Endodermal cell (in vitro differentiated cells): ENCODE measurements at regions not wholly inside any gene's neighbourhood (a gene's known extent, or its start where the extent isn't known, plus 50 kb on each side); places are given as distances from the start of the nearest gene placed in this dataset.
"Not testable (repeated sequence)": the region's sequence is repeated elsewhere in the genome, so short reads cannot be mapped to it uniquely, and the experiment has no call there.

Experiments
- DNase-seq: peaks from one replicate; pipeline ENCODE4 v3.0.0-alpha.2; 2017
- H3K27ac ChIP-seq: 2 replicates; pipeline ENCODE4 v1.5.1; 2013; ENCODE audit warnings: mild to moderate bottlenecking, low read depth, low read length, moderate library complexity
- H3K27me3 ChIP-seq: 2 replicates; pipeline ENCODE4 v1.6.1; 2013; ENCODE audit warnings: mild to moderate bottlenecking, low read length, moderate library complexity; ENCODE audit not compliant: insufficient read depth, control insufficient read depth, poor library complexity, severe bottlenecking
- H3K36me3 ChIP-seq: 2 replicates; pipeline ENCODE4 v1.7.0; 2013; ENCODE audit warnings: mild to moderate bottlenecking, low read length, moderate library complexity; ENCODE audit not compliant: control insufficient read depth, insufficient read depth
- H3K4me1 ChIP-seq: one replicate; pipeline ENCODE4 v1.7.0; 2013; ENCODE audit warnings: low read length; ENCODE audit not compliant: control insufficient read depth, insufficient read depth
- H3K4me3 ChIP-seq: 2 replicates; pipeline ENCODE4 v1.5.1; 2013; ENCODE audit warnings: mild to moderate bottlenecking, low read length, moderate library complexity
- H3K9ac ChIP-seq: 2 replicates; pipeline ENCODE4 v1.6.1; 2013; ENCODE audit warnings: mild to moderate bottlenecking, low read length, moderate library complexity; ENCODE audit not compliant: poor library complexity, severe bottlenecking; ENCODE audit errors: extremely low read depth
- H3K9me3 ChIP-seq: 2 replicates; pipeline ENCODE4 v1.6.1; 2013; ENCODE audit warnings: mild to moderate bottlenecking, low read length, moderate library complexity; ENCODE audit not compliant: control insufficient read depth
- H3K27ac Mint-ChIP-seq: 2 replicates; pipeline ENCODE4 v1.8.0; 2020; ENCODE audit warnings: mixed read lengths
- H3K27me3 Mint-ChIP-seq: 2 replicates; pipeline ENCODE4 v1.8.0; 2021; ENCODE audit warnings: mild to moderate bottlenecking, mixed read lengths; ENCODE audit not compliant: insufficient read depth
- H3K36me3 Mint-ChIP-seq: 2 replicates; pipeline ENCODE4 v1.8.0; 2020; ENCODE audit warnings: low read depth, mixed read lengths
- H3K4me1 Mint-ChIP-seq: 2 replicates; pipeline ENCODE4 v1.8.0; 2020; ENCODE audit warnings: mixed read lengths
- H3K4me3 Mint-ChIP-seq: 2 replicates; pipeline ENCODE4 v1.8.0; 2020; ENCODE audit warnings: mild to moderate bottlenecking, moderate library complexity, mixed read lengths
- H3K9me3 Mint-ChIP-seq: 2 replicates; pipeline ENCODE4 v1.8.0; 2020; ENCODE audit warnings: mild to moderate bottlenecking, mixed read lengths
- WGBS, 2 experiments: methylation state at CpG; one replicate each; pipeline versions ENCODE4 v1.1.5 to v1.1.7; 2013; ENCODE audit warnings: missing lambda C conversion rate in 2 of 2, mixed read lengths in 1 of 2; ENCODE audit not compliant: insufficient coverage in 1 of 2, insufficient read length in 1 of 2; 5-methylcytosine and 5-hydroxymethylcytosine counted together
- TF ChIP-seq, protein P1 (sequence below): fragments of 200-600 bp; sonication (generic); conservative IDR thresholded peaks from 2 replicates; pipeline ENCODE4 v1.5.0; 2021; ENCODE audit warnings: antibody characterized with exemption, mild to moderate bottlenecking

DNA sequence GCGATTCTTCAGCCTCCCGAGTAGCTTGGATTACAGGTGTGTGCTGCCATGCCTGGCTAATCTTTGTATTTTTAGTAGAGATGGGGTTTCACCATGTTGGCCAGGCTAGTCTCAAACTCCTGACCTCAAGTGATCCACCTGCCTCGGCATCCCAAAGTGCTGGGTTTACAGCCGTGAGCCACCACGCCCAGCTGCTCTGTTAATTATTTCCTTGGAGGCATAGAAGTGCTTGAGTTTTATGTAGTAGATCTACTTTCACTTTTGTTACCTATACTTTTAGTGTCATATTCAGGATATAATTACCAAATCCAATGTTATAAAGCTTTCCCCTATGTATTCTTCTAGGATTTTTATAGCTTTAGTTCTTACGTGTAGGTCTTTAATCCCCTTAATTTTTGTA, 1093.0 kb downstream of the GATA3 start:
- H3K4me1 Mint-ChIP-seq, result peaks cover 31% of the 10 kb centered on the region
- peaks cover 41% of the 10 kb centered on the region for H3K27me3 ChIP-seq
- H3K4me3 Mint-ChIP-seq, result no peak overlapping the region
- peaks cover 38% of the 10 kb centered on the region for H3K27me3 Mint-ChIP-seq
- WGBS, 2 experiments, result 84 to 93% methylated on average over 4 to 6 of the region's 6 CpGs
- H3K36me3 Mint-ChIP-seq, result no peaks in the 10 kb centered on the region
- DNase-seq, result no peak
- peaks cover 7% of the 10 kb centered on the region for H3K9me3 ChIP-seq
- H3K4me3 ChIP-seq, result no peak overlapping the region
- no peaks in the 10 kb centered on the region for H3K4me1 ChIP-seq
- H3K9ac ChIP-seq, result no peak overlapping the region
- no peak overlapping the region for H3K27ac ChIP-seq
- peaks cover 4% of the 10 kb centered on the region for H3K9me3 Mint-ChIP-seq
- H3K36me3 ChIP-seq, result no peaks in the 10 kb centered on the region
- TF ChIP-seq, protein P1, sequence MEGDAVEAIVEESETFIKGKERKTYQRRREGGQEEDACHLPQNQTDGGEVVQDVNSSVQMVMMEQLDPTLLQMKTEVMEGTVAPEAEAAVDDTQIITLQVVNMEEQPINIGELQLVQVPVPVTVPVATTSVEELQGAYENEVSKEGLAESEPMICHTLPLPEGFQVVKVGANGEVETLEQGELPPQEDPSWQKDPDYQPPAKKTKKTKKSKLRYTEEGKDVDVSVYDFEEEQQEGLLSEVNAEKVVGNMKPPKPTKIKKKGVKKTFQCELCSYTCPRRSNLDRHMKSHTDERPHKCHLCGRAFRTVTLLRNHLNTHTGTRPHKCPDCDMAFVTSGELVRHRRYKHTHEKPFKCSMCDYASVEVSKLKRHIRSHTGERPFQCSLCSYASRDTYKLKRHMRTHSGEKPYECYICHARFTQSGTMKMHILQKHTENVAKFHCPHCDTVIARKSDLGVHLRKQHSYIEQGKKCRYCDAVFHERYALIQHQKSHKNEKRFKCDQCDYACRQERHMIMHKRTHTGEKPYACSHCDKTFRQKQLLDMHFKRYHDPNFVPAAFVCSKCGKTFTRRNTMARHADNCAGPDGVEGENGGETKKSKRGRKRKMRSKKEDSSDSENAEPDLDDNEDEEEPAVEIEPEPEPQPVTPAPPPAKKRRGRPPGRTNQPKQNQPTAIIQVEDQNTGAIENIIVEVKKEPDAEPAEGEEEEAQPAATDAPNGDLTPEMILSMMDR, result no peak
- H3K27ac Mint-ChIP-seq, result no peak overlapping the region

DNA sequence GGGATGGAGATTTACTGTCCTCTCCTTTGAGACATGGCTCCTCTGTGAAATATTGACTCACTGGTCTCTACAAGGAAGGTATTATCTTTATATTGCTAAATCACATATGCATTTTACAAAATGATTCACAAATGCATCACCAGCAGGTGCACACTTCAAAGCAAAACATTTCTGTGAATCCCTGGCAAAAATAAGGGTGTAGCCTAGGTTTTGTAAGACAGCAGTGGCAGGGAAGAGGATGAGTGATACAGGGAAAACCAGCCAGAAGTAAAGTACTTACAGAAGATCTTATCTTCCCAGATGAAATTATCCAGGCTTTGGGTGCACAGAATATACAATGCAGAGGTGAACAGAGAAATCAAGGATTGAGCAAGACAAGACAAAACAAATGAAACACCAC, 1094.6 kb downstream of the GATA3 start:
- TF ChIP-seq, protein P1, result no peak
- no peak for DNase-seq
- H3K4me3 ChIP-seq, result no peak overlapping the region
- no peaks in the 10 kb centered on the region for H3K36me3 Mint-ChIP-seq
- H3K4me1 ChIP-seq, result no peaks in the 10 kb centered on the region
- H3K27me3 Mint-ChIP-seq, result peaks cover 39% of the 10 kb centered on the region
- no peak overlapping the region for H3K9ac ChIP-seq
- peaks cover 34% of the 10 kb centered on the region for H3K4me1 Mint-ChIP-seq
- H3K4me3 Mint-ChIP-seq, result no peak overlapping the region
- no peak overlapping the region for H3K27ac ChIP-seq
- peaks cover 7% of the 10 kb centered on the region for H3K9me3 ChIP-seq
- H3K9me3 Mint-ChIP-seq, result peaks cover 4% of the 10 kb centered on the region
- no peak overlapping the region for H3K27ac Mint-ChIP-seq
- peaks cover 36% of the 10 kb centered on the region for H3K27me3 ChIP-seq
- no peaks in the 10 kb centered on the region for H3K36me3 ChIP-seq

DNA sequence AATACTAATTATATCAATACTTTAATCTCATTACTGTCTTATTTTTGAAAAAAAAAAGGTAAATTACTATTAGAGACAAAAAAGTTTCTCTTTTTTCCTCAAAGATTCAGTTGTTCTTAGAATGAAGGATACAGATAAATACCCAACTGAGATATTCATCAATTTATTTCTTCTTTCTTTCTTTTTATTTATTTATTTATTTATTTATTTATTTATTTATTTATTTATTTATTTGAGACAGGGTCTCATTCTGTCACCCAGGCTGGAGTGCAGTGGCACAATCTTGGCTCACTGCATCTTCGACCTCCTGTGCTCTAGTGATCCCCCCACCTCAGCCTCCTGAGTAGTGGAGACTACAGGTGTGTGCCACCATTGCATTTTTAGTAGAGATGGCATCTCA, 1098.6 kb downstream of the GATA3 start:
- DNase-seq, H3K9me3 Mint-ChIP-seq, H3K36me3 Mint-ChIP-seq, H3K4me3 Mint-ChIP-seq, H3K9ac ChIP-seq, H3K27ac Mint-ChIP-seq, H3K4me1 ChIP-seq, H3K36me3 ChIP-seq, H3K27ac ChIP-seq, H3K9me3 ChIP-seq, H3K4me3 ChIP-seq: not testable (repeated sequence)
- peaks cover 41% of the 10 kb centered on the region for H3K27me3 Mint-ChIP-seq
- 97 to 100% methylated on average over 1 of the region's 1 CpG for WGBS, 2 experiments
- H3K4me1 Mint-ChIP-seq, result peaks cover 34% of the 10 kb centered on the region
- peaks cover 50% of the 10 kb centered on the region for H3K27me3 ChIP-seq

DNA sequence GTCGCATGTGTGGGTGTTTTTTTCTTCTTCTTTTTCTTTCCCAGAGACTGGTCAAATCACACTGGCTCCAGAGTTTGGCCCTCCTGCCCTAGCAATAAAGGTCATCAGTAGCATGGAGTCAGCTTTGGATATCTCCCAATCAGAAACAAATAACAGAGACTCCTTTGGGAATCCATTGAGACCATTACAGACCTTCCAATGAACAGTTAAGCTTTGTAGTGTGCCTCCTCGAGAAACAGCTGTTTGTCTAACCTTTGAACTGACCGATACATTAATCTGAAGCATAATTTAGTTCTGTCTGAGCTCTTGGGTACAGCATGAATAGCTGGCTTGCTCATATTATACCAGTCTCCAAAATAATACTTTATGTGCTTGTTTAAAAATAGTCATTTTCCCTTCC, 1103.2 kb downstream of the GATA3 start:
- H3K9me3 ChIP-seq, result peaks cover 46% of the 10 kb centered on the region
- Mint-ChIP-seq H3K4me1 (peaks cover 8% of the 10 kb centered on the region), H3K27me3 (peaks cover 28% of the 10 kb centered on the region), H3K36me3 (no peaks in the 10 kb centered on the region), H3K27ac (no peak overlapping the region), H3K4me3 (no peak overlapping the region), H3K9me3 (peaks cover 36% of the 10 kb centered on the region)
- WGBS, 2 experiments, result 84 to 95% methylated on average over 2 to 3 of the region's 3 CpGs
- peaks cover 25% of the 10 kb centered on the region for H3K27me3 ChIP-seq
- no peak overlapping the region for H3K27ac ChIP-seq
- H3K9ac ChIP-seq, result no peak overlapping the region
- no peak overlapping the region for H3K4me3 ChIP-seq
- no peaks in the 10 kb centered on the region for H3K4me1 ChIP-seq
- no peak for DNase-seq
- TF ChIP-seq, protein P1, result no peak
- H3K36me3 ChIP-seq, result no peaks in the 10 kb centered on the region
